Subcutaneous abdominal adipose tissue (tissue), 5 donors: ENCODE measurements at regions not wholly inside any gene's neighbourhood (a gene's known extent, or its start where the extent isn't known, plus 50 kb on each side); places are given as distances from the start of the nearest gene placed in this dataset.
"Not testable (repeated sequence)": the region's sequence is repeated elsewhere in the genome, so short reads cannot be mapped to it uniquely, and the experiment has no call there.

Experiments
- H3K27ac ChIP-seq: one replicate; pipeline ENCODE4 v1.7.0; 2013; ENCODE audit warnings: low read depth, mild to moderate bottlenecking, inconsistent platforms, low read length, moderate library complexity
- H3K27me3 ChIP-seq, 5 donors: one replicate each; pipeline ENCODE4 v1.7.0; 2013; ENCODE audit warnings: low read length in 5 of 5, inconsistent platforms in 1 of 5; ENCODE audit not compliant: control insufficient read depth in 5 of 5, insufficient read depth in 4 of 5
- H3K36me3 ChIP-seq, 5 donors: one replicate each; pipeline ENCODE4 v1.7.0; 2013; ENCODE audit warnings: low read length in 5 of 5; ENCODE audit not compliant: control insufficient read depth in 5 of 5, insufficient read depth in 5 of 5
- H3K4me1 ChIP-seq, 5 donors: one replicate each; pipeline ENCODE4 v1.7.0; 2013; ENCODE audit warnings: low read length in 5 of 5, mild to moderate bottlenecking in 3 of 5, moderate library complexity in 1 of 5; ENCODE audit not compliant: control insufficient read depth in 5 of 5, insufficient read depth in 5 of 5
- H3K4me3 ChIP-seq, 5 donors: one replicate each; pipeline ENCODE4 v1.7.0; 2013; ENCODE audit warnings: low read length in 5 of 5, low read depth in 1 of 5
- H3K9ac ChIP-seq, 5 donors: one replicate each; pipeline ENCODE4 v1.7.0; 2013; ENCODE audit warnings: low read length in 5 of 5, mild to moderate bottlenecking in 4 of 5, moderate library complexity in 3 of 5
- H3K9me3 ChIP-seq, 5 donors: one replicate each; pipeline ENCODE4 v1.7.0; 2013; ENCODE audit warnings: low read length in 5 of 5; ENCODE audit not compliant: control insufficient read depth in 5 of 5
- donor health status: healthy.
- donor health status: healthy.
- donor health status: healthy.
- donor health status: healthy.
- donor health status: healthy.

DNA sequence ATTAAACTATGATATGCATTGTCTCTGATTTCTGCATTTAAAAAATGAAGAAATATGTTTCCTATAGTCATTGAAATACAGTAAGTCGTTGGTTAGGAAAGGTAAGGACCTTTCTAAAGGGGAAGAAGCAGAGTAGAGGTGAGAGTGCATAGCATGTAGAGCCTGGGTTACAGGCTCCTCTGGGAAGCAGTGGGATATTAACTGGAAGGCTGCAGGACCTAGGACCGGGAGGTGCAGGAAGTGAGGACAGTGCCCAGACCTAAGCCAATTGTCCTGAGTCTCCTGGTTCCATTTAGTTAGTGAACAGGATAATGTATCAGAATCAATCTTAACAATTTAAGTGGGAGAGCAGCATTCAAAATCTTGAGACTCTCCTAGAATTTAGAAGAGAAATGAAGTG lies 237.1 kb upstream of the NUDT6 start:
- no peaks in the 10 kb centered on the region for H3K9me3 ChIP-seq
- H3K4me3 ChIP-seq = no peak overlapping the region
- H3K27me3 ChIP-seq = no peaks in the 10 kb centered on the region
- H3K9ac ChIP-seq = no peak overlapping the region
- no peaks in the 10 kb centered on the region for H3K4me1 ChIP-seq
- no peaks in the 10 kb centered on the region for H3K36me3 ChIP-seq
- no peak overlapping the region for H3K27ac ChIP-seq

- Histone ChIP-seq H3K36me3 (no peaks in the 10 kb centered on the region), H3K9me3 (no peaks in the 10 kb centered on the region), H3K9ac (no peak overlapping the region), H3K4me3 (no peak overlapping the region), H3K27me3 (no peaks in the 10 kb centered on the region), H3K4me1 (no peaks in the 10 kb centered on the region), H3K27ac (no peak overlapping the region)
Observed at GRCh38 chr4:123162859-123163258, 233.7 kb upstream of the SPRY1 start.

- H3K9ac ChIP-seq = no peak overlapping the region
- H3K9me3 ChIP-seq = no peaks in the 10 kb centered on the region
- no peaks in the 10 kb centered on the region for H3K36me3 ChIP-seq
- H3K4me3 ChIP-seq = no peak overlapping the region
- H3K27me3 ChIP-seq = no peaks in the 10 kb centered on the region
- H3K4me1 ChIP-seq = no peaks in the 10 kb centered on the region
- no peak overlapping the region for H3K27ac ChIP-seq
Observed at GRCh38 chr4:123163501-123163900, 233.1 kb upstream of the SPRY1 start.

- Histone ChIP-seq H3K27ac (no peak overlapping the region), H3K4me3 (no peak overlapping the region), H3K4me1 (no peaks in the 10 kb centered on the region), H3K36me3 (no peaks in the 10 kb centered on the region), H3K9ac (no peak overlapping the region), H3K27me3 (no peaks in the 10 kb centered on the region), H3K9me3 (no peaks in the 10 kb centered on the region)
Observed at GRCh38 chr4:123166023-123166422, 230.6 kb upstream of the SPRY1 start.

DNA sequence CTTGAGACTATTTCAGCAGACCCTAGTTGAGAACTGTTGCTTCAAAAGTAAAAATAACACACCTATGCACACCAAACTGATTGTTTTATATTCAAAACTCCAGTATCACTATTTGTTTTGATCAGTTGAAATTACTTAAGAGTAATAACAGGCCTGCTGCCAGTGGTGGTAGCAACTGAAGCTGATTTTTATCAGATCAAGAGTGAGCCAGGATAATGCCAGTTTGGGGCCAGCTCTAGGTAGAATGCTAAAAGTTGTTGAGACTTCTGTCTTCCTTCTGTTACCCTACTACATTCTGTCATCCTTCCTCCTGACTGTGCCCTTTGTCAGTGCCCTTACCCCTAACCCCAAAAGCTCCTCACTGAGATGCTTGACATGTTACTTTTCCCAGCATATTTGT lies 228.7 kb upstream of the SPRY1 start:
- Histone ChIP-seq H3K36me3 (no peaks in the 10 kb centered on the region), H3K27ac (no peak overlapping the region), H3K9ac (no peak overlapping the region), H3K4me3 (no peak overlapping the region), H3K27me3 (no peaks in the 10 kb centered on the region), H3K4me1 (no peaks in the 10 kb centered on the region), H3K9me3 (no peaks in the 10 kb centered on the region)

DNA sequence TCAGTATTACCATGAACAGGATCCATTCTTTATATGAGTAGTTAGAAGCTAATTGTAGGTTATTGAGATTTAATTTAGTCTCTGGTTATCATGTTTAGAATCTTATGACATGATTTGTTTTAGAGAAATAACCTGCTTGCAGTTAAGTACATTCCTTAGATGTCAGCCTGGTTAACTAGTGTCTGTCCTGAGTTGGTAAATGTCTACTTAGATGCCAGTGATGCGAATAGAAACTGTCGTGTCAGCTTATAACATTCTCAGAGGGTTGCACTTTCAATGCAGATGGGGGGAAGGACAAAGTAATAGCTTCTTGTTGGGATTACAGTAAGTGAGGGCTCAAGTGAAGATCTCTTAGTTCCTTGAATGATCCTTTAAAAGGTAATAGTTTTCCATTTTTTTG lies 227.8 kb upstream of the SPRY1 start:
- no peaks in the 10 kb centered on the region for H3K27me3 ChIP-seq

GRCh38 chr4:123170843-123171242 lies 225.8 kb upstream of the SPRY1 start:
- no peaks in the 10 kb centered on the region for H3K4me1 ChIP-seq
- no peaks in the 10 kb centered on the region for H3K36me3 ChIP-seq
- no peak overlapping the region for H3K9ac ChIP-seq
- H3K27me3 ChIP-seq = no peaks in the 10 kb centered on the region
- H3K27ac ChIP-seq = no peak overlapping the region
- H3K9me3 ChIP-seq = no peaks in the 10 kb centered on the region
- no peak overlapping the region for H3K4me3 ChIP-seq

More for the DNA sequence above, 227.8 kb upstream of the SPRY1 start:
- Histone ChIP-seq H3K9ac (no peak overlapping the region), H3K4me1 (no peaks in the 10 kb centered on the region), H3K27ac (no peak overlapping the region), H3K36me3 (no peaks in the 10 kb centered on the region), H3K4me3 (no peak overlapping the region), H3K9me3 (no peaks in the 10 kb centered on the region)

GRCh38 chr4:123176605-123177004 lies 220.0 kb upstream of the SPRY1 start:
- H3K9ac ChIP-seq = no peak overlapping the region
- H3K36me3 ChIP-seq = no peaks in the 10 kb centered on the region
- no peaks in the 10 kb centered on the region for H3K27me3 ChIP-seq
- no peaks in the 10 kb centered on the region for H3K4me1 ChIP-seq
- no peak overlapping the region for H3K4me3 ChIP-seq
- no peak overlapping the region for H3K27ac ChIP-seq
- H3K9me3 ChIP-seq = no peaks in the 10 kb centered on the region

DNA sequence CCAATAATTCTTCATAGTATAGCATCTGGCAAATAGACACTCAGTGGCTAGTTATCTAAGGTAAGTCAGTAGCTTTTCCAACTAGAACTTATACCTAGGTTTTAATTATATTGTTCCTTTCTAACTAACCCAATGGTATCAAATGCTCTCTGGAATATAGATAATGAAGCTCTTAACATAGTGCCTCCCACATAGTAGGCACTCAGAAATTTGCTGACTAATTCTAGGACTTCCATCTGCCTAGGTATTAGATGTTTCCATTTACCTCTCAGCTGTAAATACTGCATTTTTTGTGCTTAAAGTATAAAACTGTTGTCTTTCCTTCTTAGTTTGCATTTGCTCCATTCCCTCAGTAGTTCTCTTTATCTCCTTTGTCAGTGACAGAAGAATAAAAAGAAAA lies 214.3 kb upstream of the SPRY1 start:
- Histone ChIP-seq H3K9ac (no peak overlapping the region), H3K9me3 (no peaks in the 10 kb centered on the region), H3K4me1 (no peaks in the 10 kb centered on the region), H3K27me3 (no peaks in the 10 kb centered on the region), H3K4me3 (no peak overlapping the region), H3K27ac (no peak overlapping the region), H3K36me3 (no peaks in the 10 kb centered on the region)

DNA sequence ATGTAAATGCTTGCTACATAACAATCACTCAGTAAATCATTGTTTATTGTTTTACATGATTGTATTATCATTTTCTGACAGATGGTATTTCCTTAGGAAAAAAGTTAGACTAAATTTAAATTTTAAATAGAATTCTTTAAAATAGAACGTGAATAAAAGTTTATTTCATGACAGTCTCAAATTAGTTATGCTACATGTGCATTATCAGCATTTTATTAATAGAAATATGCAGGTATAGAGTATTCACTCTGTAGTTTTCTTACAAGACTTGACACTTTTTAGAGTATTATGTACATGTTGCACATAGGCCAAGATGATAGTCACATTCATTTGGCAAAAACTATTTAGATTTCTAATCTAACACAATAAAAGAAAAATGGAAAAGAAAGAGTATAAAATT lies 213.3 kb upstream of the SPRY1 start:
- Histone ChIP-seq H3K36me3 (no peaks in the 10 kb centered on the region), H3K4me3 (no peak overlapping the region), H3K27ac (no peak overlapping the region), H3K4me1 (no peaks in the 10 kb centered on the region), H3K27me3 (no peaks in the 10 kb centered on the region), H3K9me3 (no peaks in the 10 kb centered on the region), H3K9ac (no peak overlapping the region)

DNA sequence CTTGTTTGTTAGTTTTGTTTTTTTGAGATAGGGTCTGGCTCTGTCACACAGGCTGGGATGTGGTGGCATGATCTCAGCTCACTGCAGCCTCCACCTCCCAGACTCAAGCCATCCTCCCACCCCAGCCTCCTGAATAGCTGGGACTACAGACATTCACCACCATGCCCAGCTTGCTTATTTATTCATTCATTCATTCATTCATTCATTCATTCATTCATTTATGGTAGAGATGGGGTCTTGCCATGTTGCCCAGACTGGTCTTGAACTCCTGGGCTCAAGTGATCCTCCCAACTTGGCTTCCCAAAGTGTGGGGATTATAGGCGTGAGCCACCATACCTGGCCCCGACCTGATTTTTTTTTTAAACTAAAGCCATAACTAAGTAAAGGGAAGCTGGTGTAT lies 212.8 kb upstream of the SPRY1 start:
- not testable (repeated sequence) for H3K9ac ChIP-seq, H3K36me3 ChIP-seq, H3K27me3 ChIP-seq, H3K9me3 ChIP-seq, H3K27ac ChIP-seq, H3K4me3 ChIP-seq, H3K4me1 ChIP-seq
